H1 (cell line): ENCODE measurements at regions not wholly inside any gene's neighbourhood (a gene's known extent, or its start where the extent isn't known, plus 50 kb on each side); places are given as distances from the start of the nearest gene placed in this dataset.

Experiments used
- CBX5 ChIP-seq: fragments of 300-800, 300-1000 bp; sonication (generic); IDR thresholded peaks from 2 replicates; pipeline ENCODE4 v1.7.1; 2016; ENCODE audit warnings: antibody characterized with exemption, low read length, low read depth
- MAFK ChIP-seq: IDR thresholded peaks from 2 replicates; pipeline ENCODE4 v1.6.1; 2012; ENCODE audit warnings: low read depth, mild to moderate bottlenecking, improper control_type of control experiment, low read length
- USF2 ChIP-seq: IDR thresholded peaks from 2 replicates; pipeline ENCODE4 v1.6.1; 2011; ENCODE audit warnings: low read length, improper control_type of control experiment
- TF ChIP-seq, protein P1 (sequence below): IDR thresholded peaks from 2 replicates; pipeline ENCODE4 v1.6.1; 2012; ENCODE audit warnings: inconsistent platforms

- TF ChIP-seq USF2 (no peak), CBX5 (no peak), MAFK (no peak)
- TF ChIP-seq, protein P1, sequence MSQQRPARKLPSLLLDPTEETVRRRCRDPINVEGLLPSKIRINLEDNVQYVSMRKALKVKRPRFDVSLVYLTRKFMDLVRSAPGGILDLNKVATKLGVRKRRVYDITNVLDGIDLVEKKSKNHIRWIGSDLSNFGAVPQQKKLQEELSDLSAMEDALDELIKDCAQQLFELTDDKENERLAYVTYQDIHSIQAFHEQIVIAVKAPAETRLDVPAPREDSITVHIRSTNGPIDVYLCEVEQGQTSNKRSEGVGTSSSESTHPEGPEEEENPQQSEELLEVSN, result no peak
Measured at GRCh38 chr6:21507811-21508210, 85.7 kb upstream of the SOX4 start (continued).
